B cell (primary cell): ENCODE measurements at regions not wholly inside any gene's neighbourhood (a gene's known extent, or its start where the extent isn't known, plus 50 kb on each side); places are given as distances from the start of the nearest gene placed in this dataset.

Experiments used
- ATAC-seq: fragments of 200-7000 bp; cut with Tn5 transposase; one replicate; pipeline ENCODE4 v1.10.0; 2021; ENCODE audit warnings: low read depth, mild to moderate bottlenecking, moderate number of reproducible peaks, moderate library complexity
- CTCF ChIA-PET: fragments of 350-600 bp; sonication (Branson Sonifier 250); formaldehyde crosslinking; loops from one replicate; lab custom pipeline; 2021; ENCODE audit warnings: antibody characterized with exemption, inconsistent platforms; lab: Charles Lee
- POLR2A ChIA-PET: fragments of 350-600 bp; sonication (Branson Sonifier 250); formaldehyde crosslinking; loops from one replicate; lab custom pipeline; 2021; ENCODE audit warnings: antibody characterized with exemption; lab: Charles Lee
- DNase-seq: peaks from one replicate; pipeline ENCODE4 v3.0.0; 2013
- H2AFZ ChIP-seq: 2 replicates; pipeline ENCODE4 v1.6.1; 2012; ENCODE audit warnings: mild to moderate bottlenecking, low read depth, low read length; ENCODE audit not compliant: insufficient read depth, poor library complexity, severe bottlenecking
- H3K27ac ChIP-seq, 2 donors: 1 replicate in 1 of 2; 2 replicates in 1 of 2; pipeline ENCODE4 v1.5.1; 2012 to 2013; ENCODE audit warnings: low read length in 2 of 2, mild to moderate bottlenecking in 2 of 2, moderate library complexity in 1 of 2
- H3K27me3 ChIP-seq, 4 experiments: fragments of 200-600 bp in 1 of 4; sonication (generic) in 1 of 4; replicated peaks in 1 of 4; 1 replicate in 2 of 4; 2 replicates in 2 of 4; pipeline versions ENCODE4 v1.6.1 to v1.7.0; 2013 to 2016; ENCODE audit warnings: low read length in 3 of 4, mild to moderate bottlenecking in 2 of 4, mixed read lengths in 1 of 4, moderate library complexity in 1 of 4; ENCODE audit not compliant: insufficient read depth in 4 of 4, control insufficient read depth in 3 of 4; ENCODE audit errors: control extremely low read depth in 1 of 4
- H3K36me3 ChIP-seq, 2 experiments: replicated peaks in 1 of 2; 1 replicate in 1 of 2; 2 replicates in 1 of 2; pipeline versions ENCODE4 v1.6.1 to v1.7.1; 2013; ENCODE audit warnings: low read length in 1 of 2; ENCODE audit not compliant: insufficient read depth in 2 of 2, control insufficient read depth in 1 of 2; ENCODE audit errors: control extremely low read depth in 1 of 2, extremely low read depth in 1 of 2
- H3K4me1 ChIP-seq, 2 donors: fragments of 200-600 bp in 1 of 2; sonication (generic) in 1 of 2; 1 replicate in 1 of 2; 2 replicates in 1 of 2; pipeline versions ENCODE4 v1.5.1 to v1.6.1; 2013 to 2017; ENCODE audit warnings: low read length in 2 of 2; ENCODE audit not compliant: control insufficient read depth in 2 of 2, insufficient read depth in 2 of 2
- H3K4me2 ChIP-seq: replicated peaks from 2 replicates; pipeline ENCODE3; 2012; ENCODE audit warnings: mild to moderate bottlenecking, low read depth, low read length; ENCODE audit not compliant: poor library complexity, severe bottlenecking
- H3K4me3 ChIP-seq, 5 experiments: fragments of 200-600 bp in 1 of 5; sonication (generic) in 1 of 5; 1 replicate in 3 of 5; 2 replicates in 2 of 5; pipeline versions ENCODE4 v1.5.1 to v1.7.0; 2011 to 2016; ENCODE audit warnings: low read length in 4 of 5, mild to moderate bottlenecking in 4 of 5, low read depth in 2 of 5, control low read depth in 1 of 5, moderate library complexity in 1 of 5; ENCODE audit not compliant: insufficient read depth in 1 of 5; ENCODE audit errors: control extremely low read depth in 1 of 5, extremely low read depth in 1 of 5
- H3K79me2 ChIP-seq: fragments of 200-600 bp; sonication (generic); one replicate; pipeline ENCODE4 v1.6.0; 2016; ENCODE audit warnings: low read length; ENCODE audit not compliant: control insufficient read depth, insufficient read depth
- H3K9ac ChIP-seq: fragments of 200-600 bp; sonication (generic); 2 replicates; pipeline ENCODE4 v1.6.1; 2017; ENCODE audit warnings: mild to moderate bottlenecking, low read length, moderate library complexity
- H3K9me3 ChIP-seq, 3 donors: one replicate each; pipeline versions ENCODE4 v1.6.1 to v1.7.1; 2013; ENCODE audit warnings: low read length in 2 of 3; ENCODE audit not compliant: control insufficient read depth in 2 of 3, insufficient read depth in 1 of 3; ENCODE audit errors: control extremely low read depth in 1 of 3
- H4K20me1 ChIP-seq: 2 replicates; pipeline ENCODE4 v1.6.0; 2012; ENCODE audit warnings: mild to moderate bottlenecking, low read length; ENCODE audit not compliant: insufficient read depth, control insufficient read depth, poor library complexity, severe bottlenecking
- H3K27ac Mint-ChIP-seq: one replicate; pipeline ENCODE4 v1.8.0; 2021; ENCODE audit warnings: mixed read lengths
- H3K27me3 Mint-ChIP-seq: one replicate; pipeline ENCODE4 v1.8.0; 2021; ENCODE audit warnings: mixed read lengths
- H3K4me1 Mint-ChIP-seq: one replicate; pipeline ENCODE4 v1.8.0; 2021; ENCODE audit warnings: mixed read lengths
- H3K4me3 Mint-ChIP-seq: one replicate; pipeline ENCODE4 v1.8.0; 2021; ENCODE audit warnings: mixed read lengths
- H3K9me3 Mint-ChIP-seq: one replicate; pipeline ENCODE4 v1.8.0; 2022; ENCODE audit warnings: mixed read lengths; ENCODE audit not compliant: insufficient read depth
- CTCF ChIP-seq: fragments of 200-600 bp; IDR thresholded peaks from one replicate; pipeline ENCODE4 v1.8.0; 2022; ENCODE audit warnings: antibody characterized with exemption, mild to moderate bottlenecking
- EZH2 ChIP-seq: IDR thresholded peaks from 2 replicates; pipeline ENCODE4 v1.6.1; 2012; ENCODE audit warnings: borderline replicate concordance, low read depth, mild to moderate bottlenecking, moderate library complexity, low read length; ENCODE audit not compliant: insufficient read depth, poor library complexity, severe bottlenecking
- WGBS: methylation state at CpG from one replicate; pipeline ENCODE4 v1.1.5; 2013; ENCODE audit warnings: missing lambda C conversion rate; ENCODE audit not compliant: insufficient coverage; 5-methylcytosine and 5-hydroxymethylcytosine counted together
- intact Hi-C: fragments of 100-400 bp; cut with micrococcal nuclease; formaldehyde crosslinking; loops from one replicate; pipeline ENCODE4 v1.10.0; 2022

GRCh38 chr2:175688243-175688642, 313.8 kb downstream of the LNPK start:
- CTCF ChIA-PET, result interaction anchor here (0.9 to 6.4 kb wide), 4 partner anchors 9 to 1460 kb away, joined by 3 to 72 read pairs (median 11); partner anchors contain the start of gene HOXD12
- 100% methylated on average over 3 of the region's 4 CpGs for WGBS

GRCh38 chr2:175687465-175687864, 314.6 kb downstream of the LNPK start:
- no peak for TF ChIP-seq CTCF
- no peak for TF ChIP-seq EZH2
- H3K4me1 ChIP-seq, result no peaks in the 10 kb centered on the region
- ChIA-PET POLR2A (no interaction called here), CTCF (interaction anchor here (0.6 to 6.4 kb wide), 2 partner anchors 8 to 410 kb away, joined by 4 to 72 read pairs; partner anchors contain the start of gene HOXD12)
- no peak overlapping the region for H3K27ac ChIP-seq
- Mint-ChIP-seq H3K4me3 (no peak overlapping the region), H3K9me3 (no peaks in the 10 kb centered on the region), H3K4me1 (no peaks in the 10 kb centered on the region), H3K27ac (no peak overlapping the region), H3K27me3 (peaks cover 4% of the 10 kb centered on the region)
- no peak overlapping the region for H3K4me2 ChIP-seq
- intact Hi-C loops, result loop anchor here (5.0 kb wide), 1 partner anchor 950 kb away; no protein-coding TSS in a partner anchor
- no peaks in the 10 kb centered on the region for H3K36me3 ChIP-seq
- ATAC-seq, result no peak
- WGBS, result no CpG with 5 or more reads among the region's 6 CpGs
- H3K27me3 ChIP-seq, result peaks cover 0 to 6% (median 0%) of the 10 kb centered on the region in 4 experiments
- H3K9ac ChIP-seq, result no peak overlapping the region
- no peak for DNase-seq
- H3K4me3 ChIP-seq, result no peak overlapping the region
- no peaks in the 10 kb centered on the region for H3K9me3 ChIP-seq
- H4K20me1 ChIP-seq, result no peaks in the 10 kb centered on the region
- H2AFZ ChIP-seq, result no peak overlapping the region
- no peaks in the 10 kb centered on the region for H3K79me2 ChIP-seq

More at GRCh38 chr2:175688243-175688642, 313.8 kb downstream of the LNPK start:
- TF ChIP-seq EZH2, result no peak
- no peak for TF ChIP-seq CTCF
- peaks cover 4% of the 10 kb centered on the region for H3K27me3 Mint-ChIP-seq
- Histone ChIP-seq H4K20me1 (no peaks in the 10 kb centered on the region), H3K36me3 (no peaks in the 10 kb centered on the region), H3K4me1 (no peaks in the 10 kb centered on the region), H3K27me3 (peaks cover 0 to 6% (median 0%) of the 10 kb centered on the region in 4 experiments), H2AFZ (no peak overlapping the region), H3K4me2 (no peak overlapping the region), H3K27ac (no peak overlapping the region), H3K4me3 (no peak overlapping the region), H3K79me2 (no peaks in the 10 kb centered on the region), H3K9ac (no peak overlapping the region), H3K9me3 (no peaks in the 10 kb centered on the region)
- H3K27ac Mint-ChIP-seq, result no peak overlapping the region
- ATAC-seq (no peak), DNase-seq (no peak)
- H3K9me3 Mint-ChIP-seq, result no peaks in the 10 kb centered on the region
- no peaks in the 10 kb centered on the region for H3K4me1 Mint-ChIP-seq
- intact Hi-C loops, result loop anchor here (5.0 kb wide), 1 partner anchor 949 kb away; no protein-coding TSS in a partner anchor
- POLR2A ChIA-PET, result no interaction called here
- no peak overlapping the region for H3K4me3 Mint-ChIP-seq
